Endothelial cell of umbilical vein (primary cell): ENCODE measurements at regions not wholly inside any gene's neighbourhood (a gene's known extent, or its start where the extent isn't known, plus 50 kb on each side); places are given as distances from the start of the nearest gene placed in this dataset.

Experiments
- BruUV-seq: library from RNA; stranded (reverse); fragments of 400-500 nt; replicated peaks from 2 replicates; lab custom pipeline; 2021; lab: Mats Ljungman, UMichigan
- CTCF ChIA-PET: fragments of 300-600, 350-600 bp; sonication (Branson Sonifier 250); formaldehyde crosslinking; loops from one replicate; lab custom pipeline; 2021; ENCODE audit warnings: antibody characterized with exemption, inconsistent platforms; lab: Charles Lee
- POLR2A ChIA-PET: fragments of 300-600, 350-600 bp; sonication (Branson Sonifier 250); formaldehyde crosslinking; loops from one replicate; lab custom pipeline; 2021; ENCODE audit warnings: antibody characterized with exemption, inconsistent platforms; lab: Charles Lee
- DNase-seq: peaks from one replicate; pipeline ENCODE4 v3.0.0-alpha.2; 2011; ENCODE audit warnings: low read depth, low spot score
- FAIRE-seq: peaks from 2 replicates; lab custom pipeline; 2011; peaks lifted over from hg19 to GRCh38; lab: Jason Lieb, UNC
- H2AFZ ChIP-seq: 2 replicates; pipeline ENCODE4 v1.6.0; 2012; ENCODE audit warnings: low read depth, low read length, control low read depth, inconsistent platforms
- H3K27ac ChIP-seq: 2 replicates; pipeline ENCODE4 v1.5.1; 2011; ENCODE audit warnings: low read depth, mild to moderate bottlenecking, control low read depth, low read length, moderate library complexity; ENCODE audit not compliant: insufficient read depth
- H3K27me3 ChIP-seq, 2 experiments: 2 replicates each; pipeline versions ENCODE4 v1.6.0 to v1.6.1; 2011; ENCODE audit warnings: low read length in 2 of 2, mixed read lengths in 1 of 2; ENCODE audit not compliant: control insufficient read depth in 2 of 2, insufficient read depth in 2 of 2
- H3K36me3 ChIP-seq, 2 experiments: 2 replicates in 1 of 2; 3 replicates in 1 of 2; pipeline ENCODE4 v1.5.1; 2011; ENCODE audit warnings: low read length in 2 of 2, mild to moderate bottlenecking in 1 of 2, moderate library complexity in 1 of 2; ENCODE audit not compliant: control insufficient read depth in 2 of 2, insufficient read depth in 2 of 2; ENCODE audit errors: extremely low read depth in 1 of 2
- H3K4me1 ChIP-seq: 3 replicates; pipeline ENCODE4 v1.5.1; 2011; ENCODE audit warnings: mild to moderate bottlenecking, low read length; ENCODE audit not compliant: control insufficient read depth, insufficient read depth; ENCODE audit errors: extremely low read depth
- H3K4me2 ChIP-seq: 2 replicates; pipeline ENCODE4 v1.6.1; 2011; ENCODE audit warnings: low read length, control low read depth, mixed read lengths; ENCODE audit not compliant: insufficient read depth
- H3K4me3 ChIP-seq, 3 experiments: fragments of 200-600 bp in 1 of 3; sonication (generic), shearing (Covaris generic) in 1 of 3; replicated peaks in 1 of 3; 2 replicates each; pipeline ENCODE4 v1.5.1; 2011 to 2016; ENCODE audit warnings: control low read depth in 3 of 3, low read length in 3 of 3, mild to moderate bottlenecking in 2 of 3, inconsistent platforms in 1 of 3, low read depth in 1 of 3, moderate library complexity in 1 of 3; ENCODE audit not compliant: insufficient read depth in 1 of 3
- H3K79me2 ChIP-seq: 2 replicates; pipeline ENCODE4 v1.6.0; 2012; ENCODE audit warnings: low read length, inconsistent platforms; ENCODE audit not compliant: control insufficient read depth, insufficient read depth
- H3K9ac ChIP-seq: replicated peaks from 2 replicates; pipeline ENCODE3; 2011; ENCODE audit warnings: low read length, control low read depth; ENCODE audit not compliant: insufficient read depth; ENCODE audit errors: extremely low read depth
- H3K9me1 ChIP-seq: replicated peaks from 3 replicates; pipeline ENCODE4 v1.6.0; 2011; ENCODE audit warnings: mild to moderate bottlenecking, low read length; ENCODE audit not compliant: control insufficient read depth, insufficient read depth; ENCODE audit errors: extremely low read depth
- H3K9me3 ChIP-seq: replicated peaks from 2 replicates; pipeline ENCODE4 v1.5.1; 2012; ENCODE audit warnings: low read length, inconsistent platforms; ENCODE audit not compliant: control insufficient read depth, insufficient read depth
- H4K20me1 ChIP-seq: replicated peaks from 2 replicates; pipeline ENCODE3; 2011; ENCODE audit warnings: mild to moderate bottlenecking, low read length; ENCODE audit not compliant: control insufficient read depth, insufficient read depth; ENCODE audit errors: extremely low read depth
- CTCF ChIP-seq, 2 donors: IDR thresholded peaks; 1 replicate in 1 of 2; 2 replicates in 1 of 2; pipeline ENCODE4 v1.5.1; 2011; ENCODE audit warnings: low read length in 2 of 2, mild to moderate bottlenecking in 2 of 2, moderate library complexity in 2 of 2, control low read depth in 1 of 2, inconsistent platforms in 1 of 2, low read depth in 1 of 2; ENCODE audit not compliant: insufficient read depth in 1 of 2; ENCODE audit errors: extremely low read depth in 1 of 2
- EZH2 ChIP-seq: IDR thresholded peaks from 2 replicates; pipeline ENCODE4 v1.6.1; 2012; ENCODE audit warnings: borderline replicate concordance, low read depth, mild to moderate bottlenecking, moderate library complexity, low read length, inconsistent platforms; ENCODE audit not compliant: severe bottlenecking
- FOS ChIP-seq: IDR thresholded peaks from 2 replicates; pipeline ENCODE4 v1.6.1; 2011; ENCODE audit warnings: mild to moderate bottlenecking, low read length, moderate library complexity, borderline replicate concordance; ENCODE audit not compliant: insufficient read depth
- GATA2 ChIP-seq: IDR thresholded peaks from 2 replicates; pipeline ENCODE4 v1.7.0; 2011; ENCODE audit warnings: low read depth, mild to moderate bottlenecking, moderate library complexity, mixed read lengths, low read length; ENCODE audit not compliant: insufficient read length, insufficient read depth
- JUN ChIP-seq: IDR thresholded peaks from 2 replicates; pipeline ENCODE4 v1.6.1; 2011; ENCODE audit warnings: borderline replicate concordance, low read depth; ENCODE audit not compliant: insufficient read length, insufficient read depth
- MAX ChIP-seq: IDR thresholded peaks from 2 replicates; pipeline ENCODE4 v1.6.1; 2011; ENCODE audit not compliant: insufficient read depth, insufficient read length
- MYC ChIP-seq: IDR thresholded peaks from one replicate; pipeline ENCODE4 v1.6.1; 2011; ENCODE audit warnings: mild to moderate bottlenecking, low read depth, low read length
- POLR2A ChIP-seq: IDR thresholded peaks from 2 replicates; pipeline ENCODE4 v1.6.1; 2012; ENCODE audit warnings: low read depth, mild to moderate bottlenecking, control low read depth, low read length
- POLR2AphosphoS5 ChIP-seq: IDR thresholded peaks from 2 replicates; pipeline ENCODE4 v1.6.1; 2012; ENCODE audit warnings: low read depth, mild to moderate bottlenecking, control low read depth, low read length, moderate library complexity; ENCODE audit not compliant: insufficient read depth
- dilution Hi-C: fragments of 300-500 bp; cut with MboI; formaldehyde crosslinking; loops from one replicate; pipeline ENCODE4 v1.15.0; 2019; ENCODE audit warnings: low sequenced_read_pairs; ENCODE audit not compliant: extremely low pct_ligation_motif_present
- intact Hi-C: fragments of 100-400 bp; cut with micrococcal nuclease; formaldehyde crosslinking; loops from one replicate; pipeline ENCODE4 v1.10.0; 2022

- Histone ChIP-seq H3K36me3 (no peaks in the 10 kb centered on the region), H3K9ac (no peak overlapping the region), H3K9me3 (no peaks in the 10 kb centered on the region), H3K4me2 (no peak overlapping the region), H2AFZ (no peak overlapping the region), H4K20me1 (no peaks in the 10 kb centered on the region), H3K27me3 (peaks cover 0 to 3% of the 10 kb centered on the region in 2 experiments), H3K9me1 (no peaks in the 10 kb centered on the region), H3K27ac (no peak overlapping the region), H3K79me2 (no peaks in the 10 kb centered on the region), H3K4me3 (no peak overlapping the region), H3K4me1 (no peaks in the 10 kb centered on the region)
- BruUV-seq = no TSS peak
- DNase-seq (no peak), FAIRE-seq (no peak)
- ChIA-PET POLR2A (no interaction called here), CTCF (no interaction called here)
- TF ChIP-seq MAX = no peak
- no peak for TF ChIP-seq MYC
- no peak for TF ChIP-seq JUN
- TF ChIP-seq FOS = no peak
- TF ChIP-seq CTCF (IDR thresholded peaks at IDR 0.05; ENCODE audit: extremely low read depth in 1 of 2, insufficient read depth in 1 of 2, low read depth in 1 of 2, low read length in 2 of 2) = no peak
- no peak for TF ChIP-seq POLR2A
- TF ChIP-seq POLR2AphosphoS5 = no peak
- TF ChIP-seq GATA2 = no peak
- no peak for TF ChIP-seq EZH2
- intact Hi-C loops (no loop called here), dilution Hi-C loops (no loop called here)
Measured at GRCh38 chr18:24658302-24658701, 197.9 kb downstream of the HRH4 start.
